ENCODE measurements at regions not wholly inside any gene's neighbourhood (a gene's known extent, or its start where the extent isn't known, plus 50 kb on each side); places are given as distances from the start of the nearest gene placed in this dataset.
A peak's percentile ranks its signal among the peaks of the same experiment; 100 is the strongest.

DNA sequence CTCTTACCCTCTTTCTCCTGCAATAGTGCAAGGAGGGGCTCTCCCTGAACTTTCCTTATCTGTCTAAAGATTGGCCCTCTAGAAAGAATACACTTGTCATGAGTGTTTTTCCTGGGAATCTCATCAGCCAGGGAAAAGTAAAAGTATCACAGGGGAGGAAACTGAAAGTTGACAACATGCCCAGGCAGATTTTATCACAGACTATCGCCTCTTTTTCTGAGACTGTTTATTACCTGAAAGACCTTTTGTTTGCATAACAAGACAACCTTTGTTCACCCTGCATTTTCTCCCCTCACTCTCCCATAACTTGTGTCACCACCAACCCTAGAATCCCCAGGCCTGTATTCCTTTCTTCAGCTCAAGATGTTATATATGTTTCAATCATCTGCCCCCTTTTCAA lies 794.7 kb upstream of the ADAMTS5 start:
- TF ChIP-seq, protein P1, sequence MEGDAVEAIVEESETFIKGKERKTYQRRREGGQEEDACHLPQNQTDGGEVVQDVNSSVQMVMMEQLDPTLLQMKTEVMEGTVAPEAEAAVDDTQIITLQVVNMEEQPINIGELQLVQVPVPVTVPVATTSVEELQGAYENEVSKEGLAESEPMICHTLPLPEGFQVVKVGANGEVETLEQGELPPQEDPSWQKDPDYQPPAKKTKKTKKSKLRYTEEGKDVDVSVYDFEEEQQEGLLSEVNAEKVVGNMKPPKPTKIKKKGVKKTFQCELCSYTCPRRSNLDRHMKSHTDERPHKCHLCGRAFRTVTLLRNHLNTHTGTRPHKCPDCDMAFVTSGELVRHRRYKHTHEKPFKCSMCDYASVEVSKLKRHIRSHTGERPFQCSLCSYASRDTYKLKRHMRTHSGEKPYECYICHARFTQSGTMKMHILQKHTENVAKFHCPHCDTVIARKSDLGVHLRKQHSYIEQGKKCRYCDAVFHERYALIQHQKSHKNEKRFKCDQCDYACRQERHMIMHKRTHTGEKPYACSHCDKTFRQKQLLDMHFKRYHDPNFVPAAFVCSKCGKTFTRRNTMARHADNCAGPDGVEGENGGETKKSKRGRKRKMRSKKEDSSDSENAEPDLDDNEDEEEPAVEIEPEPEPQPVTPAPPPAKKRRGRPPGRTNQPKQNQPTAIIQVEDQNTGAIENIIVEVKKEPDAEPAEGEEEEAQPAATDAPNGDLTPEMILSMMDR (IDR thresholded peaks at IDR 0.05; ENCODE audit: control extremely low read depth, extremely low read depth, low read depth, missing control alignments) = no peak
- no peak for DNase-seq (ENCODE audit: extremely low spot score)
- CTCF ChIA-PET = no interaction called here
- POLR2A ChIA-PET = no interaction called here

DNA sequence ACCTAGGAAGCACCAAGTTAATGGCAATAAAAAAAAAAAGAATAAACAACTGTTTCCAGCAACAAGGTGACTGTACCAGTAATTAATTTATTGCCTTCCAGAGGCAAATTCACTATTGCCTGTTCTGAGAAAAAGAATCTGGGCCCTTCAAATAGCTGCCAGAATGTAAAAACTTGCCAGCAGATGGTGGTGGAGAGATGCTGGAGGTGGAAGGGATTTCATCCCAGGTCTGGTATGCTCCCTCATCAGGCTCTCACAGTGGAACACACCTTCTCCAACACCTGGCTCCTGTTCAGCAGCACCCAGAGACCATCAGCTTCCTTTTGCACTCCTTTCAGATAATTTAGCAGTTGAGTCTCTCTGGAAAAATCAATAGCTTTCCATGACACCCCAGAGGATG lies 792.9 kb upstream of the ADAMTS5 start:
- DNase-seq (ENCODE audit: extremely low spot score) = no peak
- POLR2A ChIA-PET = no interaction called here
- CTCF ChIA-PET = no interaction called here
- TF ChIP-seq, protein P1 (IDR thresholded peaks at IDR 0.05; ENCODE audit: control extremely low read depth, extremely low read depth, low read depth, missing control alignments) = no peak

DNA sequence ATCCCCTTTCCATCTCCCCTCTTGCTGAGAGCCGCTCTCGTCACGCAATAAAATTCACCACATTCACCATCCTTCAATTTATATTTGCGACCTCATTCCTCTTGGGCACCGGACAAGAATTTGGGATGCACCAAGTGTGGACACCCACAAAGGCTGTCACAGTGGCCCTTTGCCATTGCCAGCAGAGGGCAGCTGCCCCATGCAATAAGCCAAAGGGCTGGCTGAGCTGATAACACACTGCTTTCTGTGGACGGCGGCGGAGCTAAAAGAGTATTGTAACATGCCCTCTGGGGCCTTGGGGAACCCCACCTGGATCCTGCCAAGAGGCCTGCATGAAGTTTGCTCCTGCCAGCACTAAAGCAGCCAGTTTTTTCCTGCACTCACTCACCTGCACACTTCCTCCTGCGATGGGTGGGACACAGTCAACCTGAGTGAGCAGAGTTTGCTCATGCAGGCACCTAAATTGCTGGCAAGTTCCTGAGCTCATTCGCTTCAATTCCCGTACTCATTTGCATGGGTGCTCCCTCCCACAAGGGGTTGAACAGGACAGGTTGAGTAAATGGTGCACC lies 792.3 kb upstream of the ADAMTS5 start:
- DNase-seq (ENCODE audit: extremely low spot score) = no peak
- TF ChIP-seq, protein P1 (IDR thresholded peaks at IDR 0.05; ENCODE audit: control extremely low read depth, extremely low read depth, low read depth, missing control alignments) = peak; percentile 25
- CTCF ChIA-PET = no interaction called here
- POLR2A ChIA-PET = no interaction called here

DNA sequence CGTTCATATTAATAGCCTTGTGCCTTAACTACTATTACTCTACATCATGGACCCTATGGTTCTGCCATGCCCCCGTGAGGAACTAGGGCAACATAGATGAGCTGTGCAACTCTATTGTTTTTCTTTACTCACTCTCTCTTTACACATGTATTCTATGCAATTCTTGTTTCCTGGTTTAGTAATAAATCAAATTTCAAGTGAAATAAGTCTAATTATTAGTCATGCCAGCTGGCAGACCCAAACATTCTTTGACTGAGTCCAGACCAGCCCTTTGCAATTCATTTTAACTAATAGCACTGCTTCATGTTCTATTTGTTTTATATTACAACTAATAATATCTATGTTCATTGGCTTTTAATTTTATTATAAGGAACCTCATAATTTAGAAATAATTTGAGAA lies 789.3 kb upstream of the ADAMTS5 start:
- POLR2A ChIA-PET = no interaction called here
- DNase-seq (ENCODE audit: extremely low spot score) = no peak
- CTCF ChIA-PET = interaction anchor here (0.9 kb wide), 1 partner anchor 16 kb away, joined by 3 read pairs; no protein-coding TSS in a partner anchor
- TF ChIP-seq, protein P1 (IDR thresholded peaks at IDR 0.05; ENCODE audit: control extremely low read depth, extremely low read depth, low read depth, missing control alignments) = no peak

DNA sequence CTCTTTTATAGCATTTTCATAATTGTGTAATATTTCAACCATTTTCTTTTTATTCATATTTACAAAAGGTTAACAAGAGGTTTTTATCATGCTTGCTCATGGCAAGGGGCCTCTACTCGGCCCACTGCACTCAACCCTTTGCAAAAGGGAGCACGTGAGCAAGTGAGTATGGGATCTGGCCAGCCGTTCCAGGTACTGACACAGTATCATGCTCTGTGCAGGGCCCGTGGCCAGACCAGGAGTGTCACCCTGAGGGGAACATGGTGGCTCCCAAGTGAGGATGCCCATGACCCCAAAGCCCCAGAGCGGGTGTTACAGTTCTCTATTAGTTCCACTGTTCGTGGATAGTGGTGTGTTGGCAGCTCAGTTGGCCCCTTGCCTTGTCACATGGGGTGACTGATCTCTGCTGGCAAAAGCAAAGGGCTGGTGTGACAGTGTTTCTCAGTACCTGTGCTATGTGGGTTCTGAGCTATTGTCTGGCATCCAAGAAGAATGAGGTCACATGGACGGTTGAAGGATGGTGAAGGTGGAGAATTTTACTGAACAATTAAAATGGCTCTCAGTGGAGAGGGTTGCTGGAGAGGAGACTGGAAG lies 777.2 kb upstream of the ADAMTS5 start:
- ChIA-PET POLR2A (no interaction called here), CTCF (no interaction called here)

DNA sequence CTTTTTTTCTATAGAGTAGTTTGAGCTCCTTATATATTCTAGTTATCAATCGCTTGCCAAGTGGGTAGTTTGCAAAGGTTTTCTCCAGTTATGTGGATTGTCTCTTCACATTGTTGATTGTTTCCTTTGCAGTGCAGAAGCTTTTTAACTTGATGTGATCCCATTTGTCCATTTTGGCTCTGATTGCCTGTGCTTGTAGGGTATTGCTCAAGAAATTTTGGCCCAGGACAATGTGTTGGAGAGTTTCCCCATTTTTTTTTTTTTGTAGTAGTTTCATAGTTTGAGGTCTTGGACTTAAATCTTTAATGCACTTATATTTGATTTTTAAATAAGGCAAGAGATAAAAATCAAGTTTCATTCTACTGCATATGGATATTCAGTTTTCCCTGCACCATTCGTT lies 774.8 kb upstream of the ADAMTS5 start:
- CTCF ChIA-PET = interaction anchor here (1.7 kb wide), 1 partner anchor 17 kb away, joined by 3 read pairs; no protein-coding TSS in a partner anchor
- no peak for DNase-seq (ENCODE audit: extremely low spot score)
- TF ChIP-seq, protein P1 (IDR thresholded peaks at IDR 0.05; ENCODE audit: control extremely low read depth, extremely low read depth, low read depth, missing control alignments) = no peak
- POLR2A ChIA-PET = no interaction called here

More for the DNA sequence above, 777.2 kb upstream of the ADAMTS5 start:
- TF ChIP-seq, protein P1 (IDR thresholded peaks at IDR 0.05; ENCODE audit: control extremely low read depth, extremely low read depth, low read depth, missing control alignments) = no peak
- no peak for DNase-seq (ENCODE audit: extremely low spot score)
